H1 (cell line): ENCODE measurements at regions not wholly inside any gene's neighbourhood (a gene's known extent, or its start where the extent isn't known, plus 50 kb on each side); places are given as distances from the start of the nearest gene placed in this dataset.

Experiments
- CTCF ChIA-PET: fragments of 300-600 bp; sonication (Branson Sonifier 250); formaldehyde crosslinking; loops from one replicate; lab custom pipeline; 2021; ENCODE audit not compliant: partially characterized antibody; lab: Charles Lee
- POLR2A ChIA-PET: fragments of 300-600 bp; sonication (Branson Sonifier 250); formaldehyde crosslinking; loops from one replicate; lab custom pipeline; 2021; ENCODE audit warnings: inconsistent platforms; ENCODE audit not compliant: partially characterized antibody; lab: Charles Lee
- DNase-seq, 2 experiments: peaks; one replicate each; pipeline versions ENCODE4 v3.0.0 to v3.0.0-alpha.2; 2010 to 2022; ENCODE audit warnings: low spot score in 2 of 2, low read depth in 1 of 2, mixed read lengths in 1 of 2
- FAIRE-seq: peaks from 2 replicates; lab custom pipeline; 2011; peaks lifted over from hg19 to GRCh38; lab: Jason Lieb, UNC
- H2AFZ ChIP-seq: 2 replicates; pipeline ENCODE4 v1.8.1; 2012; ENCODE audit warnings: low read length, inconsistent platforms
- H2AK5ac ChIP-seq: 2 replicates; pipeline ENCODE4 v1.6.1; 2013; ENCODE audit warnings: low read depth, low read length
- H2BK120ac ChIP-seq: replicated peaks from 2 replicates; pipeline ENCODE3; 2013; ENCODE audit warnings: low read depth, low read length, inconsistent platforms
- H2BK12ac ChIP-seq: 2 replicates; pipeline ENCODE4 v1.6.1; 2013; ENCODE audit warnings: low read depth, low read length
- H2BK15ac ChIP-seq: 2 replicates; pipeline ENCODE4 v1.6.1; 2013; ENCODE audit warnings: low read length
- H2BK20ac ChIP-seq: 2 replicates; pipeline ENCODE4 v1.6.1; 2013; ENCODE audit warnings: low read length
- H2BK5ac ChIP-seq: 2 replicates; pipeline ENCODE4 v1.6.1; 2013; ENCODE audit warnings: low read depth, low read length
- H3K14ac ChIP-seq: 2 replicates; pipeline ENCODE4 v1.6.1; 2013; ENCODE audit warnings: inconsistent platforms; ENCODE audit not compliant: insufficient read length
- H3K18ac ChIP-seq: 2 replicates; pipeline ENCODE4 v1.6.1; 2013; ENCODE audit warnings: low read length; ENCODE audit errors: extremely low read depth
- H3K23ac ChIP-seq: 2 replicates; pipeline ENCODE4 v1.6.1; 2013; ENCODE audit warnings: inconsistent platforms; ENCODE audit not compliant: insufficient read length
- H3K23me2 ChIP-seq: 2 replicates; pipeline ENCODE4 v1.6.1; 2013; ENCODE audit warnings: low read depth, low read length
- H3K27ac ChIP-seq: 2 replicates; pipeline ENCODE4 v1.6.1; 2011; ENCODE audit warnings: low read depth, low read length, inconsistent platforms
- H3K27me3 ChIP-seq, 4 experiments: replicated peaks in 1 of 4; 1 replicate in 1 of 4; 2 replicates in 3 of 4; pipeline versions ENCODE4 v1.6.1 to v1.8.1; 2011 to 2013; ENCODE audit warnings: low read length in 3 of 4, mild to moderate bottlenecking in 3 of 4, inconsistent platforms in 2 of 4, mixed read lengths in 2 of 4, moderate library complexity in 1 of 4; ENCODE audit not compliant: control insufficient read depth in 3 of 4, insufficient read depth in 3 of 4; ENCODE audit errors: extremely low read depth in 1 of 4
- H3K36me3 ChIP-seq, 4 experiments: 2 replicates each; pipeline versions ENCODE4 v1.6.1 to v1.8.1; 2011 to 2013; ENCODE audit warnings: mild to moderate bottlenecking in 4 of 4, low read length in 3 of 4, moderate library complexity in 2 of 4, control low read depth in 1 of 4, inconsistent platforms in 1 of 4; ENCODE audit not compliant: insufficient read depth in 4 of 4, control insufficient read depth in 2 of 4
- H3K4ac ChIP-seq: replicated peaks from 2 replicates; pipeline ENCODE3; 2013; ENCODE audit warnings: low read length, low read depth, mixed read lengths, inconsistent platforms; ENCODE audit not compliant: insufficient read length
- H3K4me1 ChIP-seq, 4 experiments: replicated peaks in 1 of 4; 1 replicate in 1 of 4; 2 replicates in 3 of 4; pipeline versions ENCODE4 v1.6.1 to v1.8.1; 2011 to 2013; ENCODE audit warnings: low read length in 3 of 4, inconsistent platforms in 2 of 4, mixed read lengths in 1 of 4; ENCODE audit not compliant: insufficient read depth in 4 of 4, control insufficient read depth in 3 of 4
- H3K4me2 ChIP-seq, 2 experiments: 2 replicates each; pipeline versions ENCODE4 v1.6.1 to v1.8.1; 2011 to 2013; ENCODE audit warnings: low read depth in 2 of 2, low read length in 2 of 2, control low read depth in 1 of 2, inconsistent platforms in 1 of 2, mild to moderate bottlenecking in 1 of 2; ENCODE audit not compliant: insufficient read depth in 1 of 2
- H3K4me3 ChIP-seq, 4 experiments: fragments of 200-600, 300-600 bp in 1 of 4; sonication (generic), shearing (Covaris generic), sonication (Bioruptor Twin) in 1 of 4; 2 replicates each; pipeline versions ENCODE4 v1.5.1 to v1.8.1; 2011 to 2016; ENCODE audit warnings: low read length in 4 of 4, low read depth in 3 of 4, control low read depth in 2 of 4, inconsistent platforms in 2 of 4, mild to moderate bottlenecking in 2 of 4, mixed read lengths in 1 of 4, moderate library complexity in 1 of 4; ENCODE audit not compliant: insufficient read depth in 2 of 4; ENCODE audit errors: extremely low read depth in 1 of 4
- H3K56ac ChIP-seq: replicated peaks from 2 replicates; pipeline ENCODE3; 2013; ENCODE audit warnings: low read depth, mild to moderate bottlenecking, mixed read lengths, low read length, inconsistent platforms; ENCODE audit not compliant: insufficient read length
- H3K79me1 ChIP-seq: 2 replicates; pipeline ENCODE4 v1.6.1; 2013; ENCODE audit warnings: low read depth, low read length, control low read depth
- H3K79me2 ChIP-seq, 2 experiments: 2 replicates each; pipeline versions ENCODE4 v1.6.1 to v1.8.1; 2012 to 2013; ENCODE audit warnings: low read length in 2 of 2, mild to moderate bottlenecking in 2 of 2, inconsistent platforms in 1 of 2; ENCODE audit not compliant: insufficient read depth in 2 of 2, control insufficient read depth in 1 of 2
- H3K9ac ChIP-seq, 4 experiments: replicated peaks in 1 of 4; 1 replicate in 1 of 4; 2 replicates in 3 of 4; pipeline versions ENCODE4 v1.6.1 to v1.8.1; 2011 to 2013; ENCODE audit warnings: low read depth in 3 of 4, low read length in 3 of 4, control low read depth in 2 of 4, mild to moderate bottlenecking in 2 of 4, moderate library complexity in 2 of 4, inconsistent platforms in 1 of 4; ENCODE audit errors: extremely low read depth in 1 of 4
- H3K9me3 ChIP-seq, 2 experiments: 2 replicates each; pipeline versions ENCODE4 v1.6.1 to v1.8.1; 2012 to 2013; ENCODE audit warnings: mild to moderate bottlenecking in 2 of 2, moderate library complexity in 2 of 2, control low read depth in 1 of 2, inconsistent platforms in 1 of 2, low read depth in 1 of 2, low read length in 1 of 2, mixed read lengths in 1 of 2; ENCODE audit not compliant: insufficient read depth in 2 of 2
- H4K20me1 ChIP-seq, 2 experiments: replicated peaks in 1 of 2; 2 replicates each; pipeline versions ENCODE3 to v1.8.1; 2011 to 2013; ENCODE audit warnings: inconsistent platforms in 2 of 2, low read length in 2 of 2, mild to moderate bottlenecking in 1 of 2; ENCODE audit not compliant: insufficient read depth in 2 of 2, control insufficient read depth in 1 of 2
- H4K5ac ChIP-seq: 2 replicates; pipeline ENCODE4 v1.6.1; 2013; ENCODE audit warnings: low read length, low read depth, mixed read lengths, inconsistent platforms; ENCODE audit not compliant: insufficient read length
- H4K8ac ChIP-seq: 2 replicates; pipeline ENCODE4 v1.8.0; 2013; ENCODE audit warnings: mild to moderate bottlenecking, moderate library complexity, low read length, inconsistent platforms; ENCODE audit not compliant: insufficient read depth; ENCODE audit errors: extremely low read depth
- H4K91ac ChIP-seq: replicated peaks from 2 replicates; pipeline ENCODE3; 2013; ENCODE audit warnings: low read length, mixed read lengths, inconsistent platforms; ENCODE audit not compliant: insufficient read length
- CBX5 ChIP-seq: fragments of 300-800, 300-1000 bp; sonication (generic); IDR thresholded peaks from 2 replicates; pipeline ENCODE4 v1.7.1; 2016; ENCODE audit warnings: antibody characterized with exemption, low read length, low read depth
- CHD2 ChIP-seq: IDR thresholded peaks from 2 replicates; pipeline ENCODE4 v1.6.1; 2012; ENCODE audit warnings: low read length, improper control_type of control experiment
- GTF2F1 ChIP-seq: IDR thresholded peaks from 2 replicates; pipeline ENCODE4 v1.6.1; 2012; ENCODE audit warnings: low read depth, low read length, improper control_type of control experiment, borderline replicate concordance
- KDM5A ChIP-seq: fragments of 200-600 bp; IDR thresholded peaks from 2 replicates; pipeline ENCODE4 v1.7.1; 2012; ENCODE audit warnings: mild to moderate bottlenecking, low read length, inconsistent platforms, mixed read lengths
- WGBS, 2 experiments: shearing (Covaris generic) in 1 of 2; methylation state at CpG; one replicate each; pipeline versions ENCODE4 v1.1.6 to v1.1.7; 2013 to 2015; ENCODE audit warnings: low lambda C conversion rate in 2 of 2, mixed read lengths in 2 of 2, inconsistent platforms in 1 of 2, low coverage in 1 of 2, missing lambda C conversion rate in 1 of 2; ENCODE audit not compliant: insufficient replicate concordance in 2 of 2, insufficient coverage in 1 of 2, insufficient read length in 1 of 2; ENCODE audit errors: extremely low coverage in 1 of 2, missing lambda C conversion rate in 1 of 2; 5-methylcytosine and 5-hydroxymethylcytosine counted together

DNA sequence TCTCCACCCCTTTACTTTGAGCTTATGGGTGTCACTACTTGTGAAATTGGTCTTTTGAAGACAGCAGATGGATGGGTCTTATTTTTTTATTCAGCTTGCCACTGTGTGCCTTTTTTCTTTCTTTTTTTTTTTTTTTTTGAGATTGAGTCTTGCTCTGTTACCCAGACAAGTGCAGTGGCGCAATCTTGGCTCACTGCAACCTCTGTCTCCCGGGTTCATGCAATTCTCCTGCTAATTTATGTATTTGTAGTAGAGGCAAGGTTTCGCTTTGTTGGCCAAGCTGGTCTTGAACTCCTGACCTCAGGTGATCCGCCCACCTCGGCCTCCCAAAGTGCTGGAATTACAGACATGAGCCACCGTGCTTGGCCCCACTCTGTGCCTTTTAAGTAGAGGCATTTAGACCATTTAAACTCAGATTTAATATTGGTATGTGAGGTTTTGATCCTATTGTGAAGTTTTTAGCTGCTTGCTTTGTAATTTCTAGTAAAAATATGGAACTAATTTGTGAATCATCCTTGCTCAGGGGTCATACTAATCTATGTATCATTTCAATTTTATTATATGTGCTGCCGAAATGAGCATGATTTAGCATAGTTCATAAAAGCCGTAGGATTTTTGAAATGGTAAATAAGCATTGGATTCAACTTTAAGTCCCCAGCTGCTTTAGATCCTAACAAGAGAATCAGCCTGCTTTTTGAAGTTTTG is 584.5 kb downstream of the SLITRK1 start:
- H3K23ac ChIP-seq: no peak overlapping the region
- no peaks in the 10 kb centered on the region for H3K27me3 ChIP-seq
- no peak overlapping the region for H2BK20ac ChIP-seq
- H2BK5ac ChIP-seq: no peak overlapping the region
- no peaks in the 10 kb centered on the region for H4K20me1 ChIP-seq
- no peak overlapping the region for H3K18ac ChIP-seq
- FAIRE-seq (no peak), DNase-seq (no peak)
- POLR2A ChIA-PET: no interaction called here
- no peak overlapping the region for H4K5ac ChIP-seq
- no peaks in the 10 kb centered on the region for H3K36me3 ChIP-seq
- H3K4me3 ChIP-seq: no peak overlapping the region
- no peak overlapping the region for H3K14ac ChIP-seq
- no peak overlapping the region for H3K27ac ChIP-seq
- H4K8ac ChIP-seq: no peak overlapping the region
- no peak overlapping the region for H2AFZ ChIP-seq
- no peaks in the 10 kb centered on the region for H3K79me1 ChIP-seq
- no peaks in the 10 kb centered on the region for H3K4me1 ChIP-seq
- H3K79me2 ChIP-seq: no peaks in the 10 kb centered on the region
- no peak overlapping the region for H2BK12ac ChIP-seq
- CTCF ChIA-PET: no interaction called here
- no peak overlapping the region for H3K56ac ChIP-seq
- H3K9ac ChIP-seq: no peak overlapping the region
- H3K9me3 ChIP-seq: no peaks in the 10 kb centered on the region
- H2AK5ac ChIP-seq: no peak overlapping the region
- no peaks in the 10 kb centered on the region for H3K23me2 ChIP-seq
- no peak overlapping the region for H3K4ac ChIP-seq
- no peak overlapping the region for H4K91ac ChIP-seq
- H3K4me2 ChIP-seq: no peak overlapping the region
- WGBS, 2 experiments: 89% methylated on average over 8 of the region's 8 CpGs; no CpG with 5 or more reads in 1 of the 2 experiments
- no peak overlapping the region for H2BK120ac ChIP-seq
- no peak overlapping the region for H2BK15ac ChIP-seq
- TF ChIP-seq GTF2F1 (no peak), CBX5 (no peak), KDM5A (no peak), CHD2 (no peak)
